ENCODE measurements at regions not wholly inside any gene's neighbourhood (a gene's known extent, or its start where the extent isn't known, plus 50 kb on each side); places are given as distances from the start of the nearest gene placed in this dataset.

DNA sequence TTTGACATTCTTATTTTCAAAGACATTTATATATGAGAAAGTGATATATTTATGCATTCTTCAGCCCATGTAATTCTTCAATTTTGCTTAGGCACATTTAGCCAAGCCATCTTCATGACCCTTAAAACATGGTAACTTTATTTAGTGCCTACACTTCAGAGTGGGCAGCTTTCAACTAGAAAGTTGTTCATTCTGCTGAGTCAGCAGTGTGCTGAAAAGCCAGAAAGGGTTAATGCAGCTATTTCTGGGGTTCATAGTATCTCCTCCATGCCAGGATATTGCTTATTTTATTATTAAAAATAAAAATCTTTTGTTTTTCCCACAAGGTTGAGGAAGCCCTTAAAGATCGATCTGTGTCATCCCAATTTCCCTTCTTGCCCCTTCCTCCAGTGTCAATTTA lies 79.2 kb downstream of the EDN1 start:
- TF ChIP-seq CTCF (conservative IDR thresholded peaks at IDR 0.05 in 1 of 2, IDR thresholded peaks at IDR 0.05 in 1 of 2; ENCODE audit: low read depth in 1 of 2, low read length in 2 of 2) (no peak), EZH2 (IDR thresholded peaks at IDR 0.05; ENCODE audit: low read length, missing control alignments) (no peak)

Measured in fibroblast of lung (primary cell).